HG02938 (cell line): ENCODE measurements at regions not wholly inside any gene's neighbourhood (a gene's known extent, or its start where the extent isn't known, plus 50 kb on each side); places are given as distances from the start of the nearest gene placed in this dataset.

ENCODE experiments used
- ATAC-seq: cut with Tn5 transposase; IDR thresholded peaks from one replicate; pipeline ENCODE4 v1.9.1; 2021; ENCODE audit warnings: mild to moderate bottlenecking, moderate library complexity; ENCODE audit not compliant: unreplicated experiment

DNA sequence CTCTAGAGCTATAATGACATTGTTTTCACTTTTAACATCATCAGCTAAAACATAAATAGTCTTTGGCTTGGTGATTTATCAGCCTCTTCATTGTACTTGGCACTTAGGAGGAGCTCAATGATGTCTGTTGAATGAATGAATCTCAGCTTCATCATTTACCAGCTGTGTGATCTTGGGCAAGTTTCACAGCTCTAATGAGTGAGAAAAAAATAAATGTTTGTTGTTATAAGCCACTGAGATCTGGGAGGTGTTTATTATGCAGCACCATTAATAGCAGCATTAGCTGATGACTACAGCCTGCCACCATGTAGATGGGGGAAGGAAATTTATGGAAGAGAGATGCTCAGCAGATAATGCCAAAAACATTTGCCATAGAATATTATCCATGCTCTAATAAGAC lies 63.6 kb upstream of the C1QTNF7 start:
- ATAC-seq: no peak

DNA sequence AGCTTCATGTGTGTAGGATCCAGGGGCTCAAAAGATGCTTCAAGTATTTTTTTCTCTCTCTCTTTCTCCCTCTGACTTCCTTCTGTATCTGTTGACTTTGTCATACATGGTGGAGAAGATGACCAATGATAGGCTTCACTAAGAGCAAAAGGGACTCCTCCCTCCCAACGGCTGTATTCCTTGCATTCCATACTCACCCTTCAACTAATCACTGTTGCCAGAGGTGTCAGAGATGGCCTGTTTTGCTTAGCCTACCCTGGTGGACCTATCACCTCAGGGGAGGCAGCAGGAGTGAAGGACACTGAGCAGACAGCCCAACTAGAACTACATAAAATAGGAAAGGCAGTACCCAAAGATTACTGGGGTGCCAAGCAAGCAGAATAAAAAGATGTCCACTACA lies 62.2 kb upstream of the C1QTNF7 start:
- no peak for ATAC-seq

DNA sequence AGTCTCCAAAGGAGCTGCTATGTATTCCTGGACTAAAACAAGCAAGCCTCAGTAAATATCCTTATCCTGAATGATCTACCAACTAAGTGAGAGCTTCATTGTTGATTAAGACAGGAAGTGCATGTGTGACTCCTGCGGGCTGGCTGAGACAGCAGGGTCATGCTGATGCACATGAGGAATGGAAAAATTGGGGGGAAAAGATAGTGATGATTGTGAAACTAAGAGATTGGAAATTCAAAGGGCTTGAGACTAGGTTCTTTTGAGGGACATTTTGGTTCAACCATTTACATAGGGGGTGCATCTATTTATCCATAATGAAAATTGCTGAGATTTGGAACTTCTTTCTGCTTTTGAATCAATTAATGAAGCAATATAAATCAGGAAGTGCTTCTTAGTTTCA lies 61.1 kb upstream of the C1QTNF7 start:
- ATAC-seq: no peak

DNA sequence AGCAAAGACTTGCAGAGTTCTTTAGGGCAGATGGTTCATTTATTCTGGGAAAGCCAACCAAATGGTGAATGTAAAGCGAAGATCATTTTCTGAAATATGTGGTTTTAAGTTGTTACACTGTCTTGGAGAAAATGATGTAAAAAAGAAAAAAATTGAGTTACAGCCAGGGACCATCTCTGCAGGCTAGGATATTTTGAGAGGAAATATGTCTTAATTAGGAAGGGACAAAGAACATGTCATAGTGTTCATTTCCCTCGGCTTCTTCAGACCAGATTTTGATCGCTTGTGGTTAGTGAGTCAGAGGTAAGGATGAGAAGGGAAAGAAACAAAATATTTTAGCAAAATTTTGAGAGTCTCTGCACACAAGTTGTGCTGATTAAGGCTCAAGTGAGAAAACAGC lies 59.0 kb upstream of the C1QTNF7 start:
- no peak for ATAC-seq

DNA sequence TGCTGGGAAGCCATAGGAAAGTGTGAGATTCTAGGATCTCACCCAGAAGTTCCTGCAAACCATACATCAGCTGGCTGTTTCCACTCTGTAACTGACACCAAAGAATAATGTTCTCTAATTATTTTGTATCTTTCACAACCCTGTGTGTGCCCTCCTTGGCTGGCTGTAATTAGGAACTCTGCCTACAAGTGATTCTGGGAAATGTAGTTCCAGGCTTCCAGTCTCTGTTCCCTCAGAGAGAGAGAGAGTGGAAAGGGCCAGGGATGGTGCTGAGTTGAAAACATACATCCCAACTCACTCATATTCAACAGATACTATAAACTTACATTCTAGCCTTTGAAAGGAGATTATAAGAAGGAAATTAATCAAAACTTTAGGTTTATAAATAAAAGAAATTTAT lies 57.5 kb upstream of the C1QTNF7 start:
- no peak for ATAC-seq

DNA sequence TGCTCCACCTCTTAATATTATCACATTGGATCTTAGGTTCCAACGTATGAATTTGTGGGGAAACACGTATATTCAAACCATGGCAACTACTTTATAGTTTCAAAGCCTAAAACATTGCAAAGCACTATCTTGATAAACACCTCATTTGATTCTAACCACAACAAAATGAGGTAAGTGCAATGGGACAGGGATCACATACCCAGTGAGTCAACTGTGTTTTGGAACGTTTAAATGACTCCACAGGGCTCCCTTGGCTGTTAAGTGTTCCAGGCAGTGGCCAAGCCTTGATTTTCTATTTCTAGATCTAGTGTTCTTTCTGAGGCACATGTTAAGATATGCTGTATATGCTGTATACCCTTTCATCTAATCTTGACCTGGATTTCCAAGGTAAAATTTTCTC lies 54.5 kb upstream of the C1QTNF7 start:
- ATAC-seq: no peak

DNA sequence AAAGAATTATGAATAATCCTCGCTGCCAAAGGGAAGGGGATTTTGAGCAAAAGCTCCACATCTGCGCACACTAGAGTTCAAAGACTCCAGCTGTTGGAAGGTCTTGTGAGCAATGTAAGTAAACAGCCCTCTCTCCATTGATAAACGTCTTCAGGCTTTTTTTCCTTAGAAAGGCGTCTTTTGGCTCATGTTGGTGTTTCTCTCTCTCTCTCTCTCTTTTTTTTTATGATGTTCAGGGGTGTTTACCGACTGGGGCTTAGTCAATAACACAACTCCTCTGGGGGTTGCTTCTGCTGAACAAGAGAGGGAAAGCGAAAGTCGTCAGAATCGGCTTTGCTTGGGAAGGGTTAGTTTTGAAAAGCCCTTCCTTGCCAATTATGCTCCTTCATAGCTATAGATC lies 53.2 kb upstream of the C1QTNF7 start:
- no peak for ATAC-seq

DNA sequence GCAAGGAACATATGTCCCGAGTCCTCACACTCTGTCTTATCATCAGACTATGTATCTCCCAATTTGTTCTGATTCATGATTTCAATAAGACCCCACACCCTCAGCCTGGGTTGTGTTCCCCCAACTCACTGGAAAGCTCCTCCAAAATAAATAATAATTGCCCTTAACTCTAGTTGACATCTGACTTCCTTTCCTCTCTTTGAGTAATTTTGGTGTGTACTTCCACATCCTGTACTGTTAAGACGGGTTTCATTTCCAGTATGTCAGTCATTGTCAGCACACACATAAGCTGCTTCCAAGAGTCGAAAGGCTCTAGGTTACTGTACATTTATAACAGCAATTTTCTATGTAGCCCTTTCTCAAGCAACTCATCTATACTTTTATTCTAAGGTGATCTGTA lies 52.2 kb upstream of the C1QTNF7 start:
- ATAC-seq: no peak

DNA sequence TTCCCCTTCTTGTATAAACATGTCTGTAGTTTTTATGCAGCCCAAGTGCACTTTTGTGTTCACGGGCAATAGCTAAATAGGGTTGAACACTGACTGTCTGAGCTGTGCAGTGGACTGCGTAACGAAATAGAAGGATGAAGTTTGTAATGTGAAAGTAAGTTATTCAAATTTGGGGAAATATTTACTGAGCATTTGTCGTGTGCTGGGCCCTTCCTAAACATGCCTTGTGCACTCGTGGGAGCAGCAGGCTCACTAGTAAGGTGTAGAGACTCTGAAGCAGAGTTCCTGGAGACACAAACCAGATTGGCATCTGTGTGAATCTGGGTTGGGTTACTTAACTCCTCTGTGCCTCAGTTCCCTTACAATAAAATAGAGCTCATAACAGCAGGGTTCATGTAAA lies 51.7 kb upstream of the C1QTNF7 start:
- ATAC-seq: no peak

DNA sequence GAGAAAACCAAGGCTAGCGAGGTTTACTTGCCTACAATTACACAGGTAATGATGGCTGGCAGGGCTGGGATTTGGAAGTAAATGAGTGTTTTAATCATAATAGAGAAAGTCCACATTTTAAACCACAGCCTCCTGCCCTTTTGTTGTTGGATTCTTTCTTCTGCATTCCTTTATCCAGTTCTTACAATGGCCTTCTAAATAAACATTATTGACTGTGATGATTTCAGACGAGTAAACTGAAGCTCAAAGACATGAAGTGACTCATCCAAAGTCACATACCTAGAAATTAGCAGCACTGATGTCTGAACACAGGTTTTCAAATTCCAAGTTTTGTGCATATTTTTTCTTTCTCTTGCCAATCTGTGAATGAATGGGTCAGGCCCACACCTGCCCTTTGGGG lies 51.2 kb upstream of the C1QTNF7 start:
- ATAC-seq: no peak
